ENCODE measurements at regions not wholly inside any gene's neighbourhood (a gene's known extent, or its start where the extent isn't known, plus 50 kb on each side); places are given as distances from the start of the nearest gene placed in this dataset.
"Not testable (repeated sequence)": the region's sequence is repeated elsewhere in the genome, so short reads cannot be mapped to it uniquely, and the experiment has no call there.

DNA sequence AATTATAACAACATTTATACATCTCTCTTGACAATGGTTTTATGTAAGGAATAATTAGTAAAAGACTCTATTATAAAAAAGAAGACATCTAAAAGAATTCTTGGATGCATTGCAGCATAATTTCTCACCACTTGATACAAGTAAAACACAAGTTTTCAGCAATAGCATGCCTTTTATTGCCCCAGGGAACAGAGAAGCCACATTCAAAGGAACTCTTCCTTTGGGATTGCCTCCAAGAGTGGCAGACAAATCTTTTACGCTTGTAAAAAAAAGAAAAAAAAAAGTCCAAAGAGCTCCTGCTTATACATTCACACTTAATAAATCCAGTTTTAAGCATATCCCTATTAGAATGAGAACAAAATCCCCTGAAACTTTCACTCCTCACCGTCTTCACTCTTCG, 2357.8 kb upstream of the PCDH20 start:
- DNase-seq (ENCODE audit: extremely low spot score) = no peak
- POLR2A ChIA-PET = no interaction called here
- CTCF ChIA-PET = no interaction called here
- TF ChIP-seq, protein P1, sequence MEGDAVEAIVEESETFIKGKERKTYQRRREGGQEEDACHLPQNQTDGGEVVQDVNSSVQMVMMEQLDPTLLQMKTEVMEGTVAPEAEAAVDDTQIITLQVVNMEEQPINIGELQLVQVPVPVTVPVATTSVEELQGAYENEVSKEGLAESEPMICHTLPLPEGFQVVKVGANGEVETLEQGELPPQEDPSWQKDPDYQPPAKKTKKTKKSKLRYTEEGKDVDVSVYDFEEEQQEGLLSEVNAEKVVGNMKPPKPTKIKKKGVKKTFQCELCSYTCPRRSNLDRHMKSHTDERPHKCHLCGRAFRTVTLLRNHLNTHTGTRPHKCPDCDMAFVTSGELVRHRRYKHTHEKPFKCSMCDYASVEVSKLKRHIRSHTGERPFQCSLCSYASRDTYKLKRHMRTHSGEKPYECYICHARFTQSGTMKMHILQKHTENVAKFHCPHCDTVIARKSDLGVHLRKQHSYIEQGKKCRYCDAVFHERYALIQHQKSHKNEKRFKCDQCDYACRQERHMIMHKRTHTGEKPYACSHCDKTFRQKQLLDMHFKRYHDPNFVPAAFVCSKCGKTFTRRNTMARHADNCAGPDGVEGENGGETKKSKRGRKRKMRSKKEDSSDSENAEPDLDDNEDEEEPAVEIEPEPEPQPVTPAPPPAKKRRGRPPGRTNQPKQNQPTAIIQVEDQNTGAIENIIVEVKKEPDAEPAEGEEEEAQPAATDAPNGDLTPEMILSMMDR (IDR thresholded peaks at IDR 0.05; ENCODE audit: control extremely low read depth, extremely low read depth, low read depth, missing control alignments) = no peak

DNA sequence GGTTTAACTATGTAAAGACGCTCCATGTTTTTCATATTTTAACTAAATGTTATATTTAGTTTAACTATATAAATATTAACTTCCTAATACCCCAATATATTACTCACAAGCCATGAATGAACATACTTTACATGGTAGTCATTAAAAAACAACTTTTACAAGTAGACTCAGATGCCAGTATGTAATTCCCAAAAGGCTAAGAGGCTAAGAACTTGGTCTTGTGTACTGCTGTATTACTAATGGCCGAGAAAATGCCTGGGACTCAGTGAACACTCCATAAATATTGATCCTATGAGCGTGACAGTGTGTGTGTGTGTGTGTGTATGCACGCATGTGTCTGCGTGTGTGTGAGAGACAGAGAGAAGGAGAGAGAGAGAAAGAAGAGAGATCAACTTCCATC, 2342.0 kb upstream of the PCDH20 start:
- CTCF ChIA-PET; POLR2A ChIA-PET; DNase-seq (ENCODE audit: extremely low spot score): not testable (repeated sequence)

DNA sequence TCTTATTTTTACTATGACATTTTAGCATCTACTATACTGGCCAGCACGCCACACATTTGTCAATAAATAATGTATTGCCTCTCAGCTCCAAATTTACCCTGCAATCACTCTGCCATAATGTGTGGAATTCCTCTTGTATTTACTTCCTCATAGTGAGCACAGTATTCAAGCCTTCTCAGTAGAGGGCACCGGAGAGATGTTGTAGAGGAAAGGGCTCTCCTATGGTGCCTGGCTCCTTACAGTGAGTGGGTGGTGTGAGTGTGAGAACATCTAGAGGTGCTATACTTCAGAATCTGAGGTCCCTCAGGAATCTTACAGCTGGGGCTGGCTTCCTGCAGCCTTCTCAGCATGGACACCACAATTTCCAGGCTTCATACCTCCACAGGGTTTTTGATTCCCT, 2334.2 kb upstream of the PCDH20 start:
- DNase-seq (ENCODE audit: extremely low spot score); POLR2A ChIA-PET; CTCF ChIA-PET: not testable (repeated sequence)

DNA sequence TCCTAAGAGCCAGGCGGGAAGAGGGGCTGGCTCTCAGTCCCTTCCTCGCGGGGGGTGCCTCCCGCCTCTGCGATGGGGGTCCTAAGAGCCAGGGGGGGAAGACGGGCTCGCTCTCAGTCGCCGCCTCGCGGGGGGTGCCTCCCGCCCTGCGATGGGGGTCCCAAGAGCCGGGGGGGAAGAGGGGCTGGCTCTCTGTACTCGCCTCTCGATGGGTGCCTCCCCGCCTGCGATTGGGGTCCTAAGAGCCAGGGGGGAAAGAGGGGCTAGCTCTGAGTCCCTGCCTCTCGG, 2326.1 kb upstream of the PCDH20 start:
- DNase-seq (ENCODE audit: extremely low spot score); CTCF ChIA-PET; POLR2A ChIA-PET: not testable (repeated sequence)

GRCh38 chr13:63741029-63741813, 2325.6 kb upstream of the PCDH20 start:
- no peak for DNase-seq (ENCODE audit: extremely low spot score)
- CTCF ChIA-PET = no interaction called here
- TF ChIP-seq, protein P1 (IDR thresholded peaks at IDR 0.05; ENCODE audit: control extremely low read depth, extremely low read depth, low read depth, missing control alignments) = no peak
- POLR2A ChIA-PET = no interaction called here

- POLR2A ChIA-PET; DNase-seq (ENCODE audit: extremely low spot score); CTCF ChIA-PET: not testable (repeated sequence)
These were observed 2323.6 kb upstream of the PCDH20 start for GRCh38 chr13:63739112-63739735.

DNA sequence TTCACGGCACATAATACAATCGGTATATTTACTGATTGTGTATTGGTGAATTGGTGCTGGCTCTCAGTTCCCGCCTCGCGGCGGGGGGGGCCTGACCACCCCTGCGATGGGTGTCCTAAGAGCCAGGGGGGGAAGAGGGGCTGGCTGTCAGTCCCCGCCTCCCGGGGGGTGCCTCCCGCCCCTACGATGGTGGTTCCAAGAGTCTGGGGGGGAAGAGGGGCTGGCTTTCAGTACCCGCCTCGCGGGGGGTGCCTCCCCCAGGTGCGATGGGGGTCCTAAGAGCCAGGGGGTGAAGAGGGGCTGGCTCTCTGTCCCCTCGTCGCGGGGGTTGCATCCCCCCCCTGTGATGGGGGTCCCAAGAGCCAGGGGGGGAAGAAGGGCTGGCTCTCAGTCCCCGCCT, 2321.8 kb upstream of the PCDH20 start:
- TF ChIP-seq, protein P1 (IDR thresholded peaks at IDR 0.05; ENCODE audit: control extremely low read depth, extremely low read depth, low read depth, missing control alignments) = no peak
- POLR2A ChIA-PET = no interaction called here
- CTCF ChIA-PET = no interaction called here
- no peak for DNase-seq (ENCODE audit: extremely low spot score)

DNA sequence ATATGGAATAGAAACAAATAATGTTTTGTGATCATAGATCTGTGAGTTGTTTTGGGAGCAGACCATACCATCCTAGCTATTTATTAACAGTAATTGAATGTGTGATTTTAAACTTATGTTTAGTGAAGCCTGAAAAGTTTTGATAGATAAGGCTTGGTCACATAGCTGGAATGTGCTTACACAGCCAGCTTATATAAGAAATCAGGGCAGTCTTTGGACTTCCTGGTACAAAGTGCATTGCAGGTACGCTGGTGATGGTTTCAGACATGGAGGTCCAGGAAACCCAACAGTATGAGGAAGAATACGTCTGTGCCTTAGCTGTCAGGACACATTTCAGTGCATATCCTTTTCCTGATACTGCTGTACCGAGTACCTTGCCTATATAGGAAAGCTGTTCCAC, 2316.2 kb upstream of the PCDH20 start:
- POLR2A ChIA-PET = no interaction called here
- TF ChIP-seq, protein P1 (IDR thresholded peaks at IDR 0.05; ENCODE audit: control extremely low read depth, extremely low read depth, low read depth, missing control alignments) = no peak

GRCh38 chr13:63712159-63712558, 2296.5 kb upstream of the PCDH20 start:
- DNase-seq (ENCODE audit: extremely low spot score); POLR2A ChIA-PET: not testable (repeated sequence)
- CTCF ChIA-PET = interaction anchor here (1.0 kb wide), 1 partner anchor 14 kb away, joined by 3 read pairs; no protein-coding TSS in a partner anchor

More for the DNA sequence above, 2316.2 kb upstream of the PCDH20 start:
- DNase-seq (ENCODE audit: extremely low spot score) = no peak
- CTCF ChIA-PET = no interaction called here
